Ovary (tissue), 3 donors: ENCODE measurements at regions not wholly inside any gene's neighbourhood (a gene's known extent, or its start where the extent isn't known, plus 50 kb on each side); places are given as distances from the start of the nearest gene placed in this dataset.

Experiments used
- CTCF ChIP-seq, 3 donors: fragments of 450-650 bp in 2 of 3; fragments of 200-600 bp in 1 of 3; IDR thresholded peaks; one replicate each; pipeline versions ENCODE4 v1.5.1 to v1.8.0; 2016 to 2022; ENCODE audit warnings: antibody characterized with exemption in 3 of 3, mild to moderate bottlenecking in 1 of 3
- EP300 ChIP-seq: sonication (generic); formaldehyde crosslinking; IDR thresholded peaks from one replicate; pipeline ENCODE4 v1.6.1; 2017; ENCODE audit warnings: antibody characterized with exemption
- POLR2A ChIP-seq: fragments of 450-650 bp; IDR thresholded peaks from one replicate; pipeline ENCODE4 v1.6.1; 2017; ENCODE audit warnings: antibody characterized with exemption, mild to moderate bottlenecking, moderate library complexity
- donor health status: DM: no; HTN: no; CAD: no.

GRCh38 chr7:142327628-142328405, 70.0 kb upstream of the PRSS58 start:
- TF ChIP-seq POLR2A (no peak), CTCF (IDR thresholded peaks at IDR 0.05) (no peak), EP300 (no peak)
